ENCODE measurements at regions not wholly inside any gene's neighbourhood (a gene's known extent, or its start where the extent isn't known, plus 50 kb on each side); places are given as distances from the start of the nearest gene placed in this dataset.

DNA sequence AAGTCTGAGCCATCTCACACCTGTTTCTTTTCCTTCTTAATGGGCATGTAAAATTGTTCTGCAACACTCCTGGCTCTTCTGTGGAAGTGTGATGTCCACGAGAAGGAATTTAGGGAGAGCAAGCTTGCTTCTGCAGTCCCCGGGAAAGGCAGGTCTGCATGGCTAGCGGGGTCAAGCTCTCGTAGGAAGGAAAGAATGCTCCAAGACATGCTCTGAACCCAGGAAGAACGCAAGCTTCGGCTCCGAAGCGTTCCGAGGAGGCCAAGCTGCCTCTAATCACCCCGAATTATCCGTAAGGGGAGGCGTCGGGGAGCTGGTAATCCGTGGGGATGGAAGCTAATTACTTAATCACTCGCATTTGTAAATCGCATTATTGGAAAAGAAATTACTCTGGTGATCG, 177.7 kb downstream of the CRLF2 start:
- no peak for TF ChIP-seq EP300 (IDR thresholded peaks at IDR 0.05; ENCODE audit: low read depth)
- no peak for TF ChIP-seq POLR2A (IDR thresholded peaks at IDR 0.05)
- no peak for TF ChIP-seq POLR2AphosphoS5 (IDR thresholded peaks at IDR 0.05)
- no peak for TF ChIP-seq CTCF (IDR thresholded peaks at IDR 0.05)
- H3K27ac ChIP-seq = no peak overlapping the region
- H3K4me1 ChIP-seq = no peaks in the 10 kb centered on the region
- WGBS, 2 donors (ENCODE audit: low coverage in 1 of 2) = 75 to 76% methylated on average over 3 to 17 of the region's 17 CpGs
- no peaks in the 10 kb centered on the region for H3K27me3 ChIP-seq
- H3K9me3 ChIP-seq = peaks cover 3 to 41% of the 10 kb centered on the region in 2 donors
- intact Hi-C loops (cut with DNase I; ENCODE audit: low total_unique reads) = no loop called here
- in situ Hi-C loops (cut with MboI; ENCODE audit: low pct_ligation_motif_present in 1 of 4, low pct_unique_long_range_greater_than_20kb in 1 of 4, low sequenced_read_pairs in 3 of 4) = no loop called here
- no peaks in the 10 kb centered on the region for H3K36me3 ChIP-seq
- H3K4me3 ChIP-seq = no peak overlapping the region
- no peak for DNase-seq

- no peaks in the 10 kb centered on the region for H3K36me3 ChIP-seq
- 88 to 89% methylated on average over 17 to 38 of the region's 38 CpGs for WGBS, 2 donors (ENCODE audit: low coverage in 1 of 2)
- H3K27ac ChIP-seq = no peak overlapping the region
- no peaks in the 10 kb centered on the region for H3K4me1 ChIP-seq
- no peak for TF ChIP-seq POLR2A (IDR thresholded peaks at IDR 0.05)
- in situ Hi-C loops (cut with MboI; ENCODE audit: low pct_ligation_motif_present in 1 of 4, low pct_unique_long_range_greater_than_20kb in 1 of 4, low sequenced_read_pairs in 3 of 4) = no loop called here
- intact Hi-C loops (cut with DNase I; ENCODE audit: low total_unique reads) = no loop called here
- H3K27me3 ChIP-seq = no peaks in the 10 kb centered on the region
- H3K9me3 ChIP-seq = peaks cover 0 to 35% of the 10 kb centered on the region in 2 donors
- DNase-seq = no peak
- no peak overlapping the region for H3K4me3 ChIP-seq
These were observed 180.7 kb downstream of the CRLF2 start for GRCh38 chrX:1031521-1032430.

GRCh38 chrX:1029494-1029893, 183.0 kb downstream of the CRLF2 start:
- Histone ChIP-seq H3K27ac (no peak overlapping the region), H3K4me3 (no peak overlapping the region), H3K36me3 (no peaks in the 10 kb centered on the region), H3K27me3 (no peaks in the 10 kb centered on the region), H3K4me1 (no peaks in the 10 kb centered on the region), H3K9me3 (peaks cover 0 to 27% of the 10 kb centered on the region in 2 donors)
- WGBS, 2 donors (ENCODE audit: low coverage in 1 of 2) = 79 to 82% methylated on average over 15 of the region's 15 CpGs
- intact Hi-C loops (cut with DNase I; ENCODE audit: low total_unique reads) (no loop called here), in situ Hi-C loops (cut with MboI; ENCODE audit: low pct_ligation_motif_present in 1 of 4, low pct_unique_long_range_greater_than_20kb in 1 of 4, low sequenced_read_pairs in 3 of 4) (no loop called here)
- TF ChIP-seq EP300 (IDR thresholded peaks at IDR 0.05; ENCODE audit: low read depth) (no peak), POLR2A (IDR thresholded peaks at IDR 0.05) (no peak), CTCF (IDR thresholded peaks at IDR 0.05) (no peak), POLR2AphosphoS5 (IDR thresholded peaks at IDR 0.05) (no peak)
- no peak for DNase-seq

GRCh38 chrX:1027680-1028079, 184.8 kb downstream of the CRLF2 start:
- Histone ChIP-seq H3K27ac (no peak overlapping the region), H3K9me3 (peaks cover 0 to 17% of the 10 kb centered on the region in 2 donors), H3K36me3 (no peaks in the 10 kb centered on the region), H3K27me3 (no peaks in the 10 kb centered on the region), H3K4me1 (no peaks in the 10 kb centered on the region), H3K4me3 (no peak overlapping the region)
- intact Hi-C loops (cut with DNase I; ENCODE audit: low total_unique reads) (no loop called here), in situ Hi-C loops (cut with MboI; ENCODE audit: low pct_ligation_motif_present in 1 of 4, low pct_unique_long_range_greater_than_20kb in 1 of 4, low sequenced_read_pairs in 3 of 4) (no loop called here)
- no peak for DNase-seq
- TF ChIP-seq POLR2A (IDR thresholded peaks at IDR 0.05) = no peak
- TF ChIP-seq CTCF (IDR thresholded peaks at IDR 0.05) = no peak
- TF ChIP-seq POLR2AphosphoS5 (IDR thresholded peaks at IDR 0.05) = no peak
- no peak for TF ChIP-seq EP300 (IDR thresholded peaks at IDR 0.05; ENCODE audit: low read depth)
